ENCODE measurements at regions not wholly inside any gene's neighbourhood (a gene's known extent, or its start where the extent isn't known, plus 50 kb on each side); places are given as distances from the start of the nearest gene placed in this dataset.

- Histone ChIP-seq H3K27me3 (ENCODE audit: control insufficient read depth in 2 of 2, insufficient read depth in 2 of 2, low read length in 2 of 2) (no peaks in the 10 kb centered on the region), H3K27ac (ENCODE audit: insufficient read depth, low read depth, low read length) (no peak overlapping the region), H3K4me2 (ENCODE audit: insufficient read depth, low read length) (no peak overlapping the region), H3K79me2 (ENCODE audit: control insufficient read depth, insufficient read depth, low read length) (no peaks in the 10 kb centered on the region), H3K4me3 (replicated peaks in 1 of 3; ENCODE audit: insufficient read depth in 1 of 3, low read depth in 1 of 3, low read length in 3 of 3) (no peak overlapping the region), H4K20me1 (replicated peaks; ENCODE audit: control insufficient read depth, extremely low read depth, insufficient read depth, low read length) (no peaks in the 10 kb centered on the region), H3K9ac (replicated peaks; ENCODE audit: extremely low read depth, insufficient read depth, low read length) (no peak overlapping the region), H3K9me1 (replicated peaks; ENCODE audit: control insufficient read depth, extremely low read depth, insufficient read depth, low read length) (no peaks in the 10 kb centered on the region), H3K9me3 (replicated peaks; ENCODE audit: control insufficient read depth, insufficient read depth, low read length) (peaks cover 3% of the 10 kb centered on the region), H2AFZ (ENCODE audit: low read depth, low read length) (no peak overlapping the region), H3K36me3 (ENCODE audit: control insufficient read depth in 2 of 2, extremely low read depth in 1 of 2, insufficient read depth in 2 of 2, low read length in 2 of 2) (no peaks in the 10 kb centered on the region), H3K4me1 (ENCODE audit: control insufficient read depth, extremely low read depth, insufficient read depth, low read length) (no peaks in the 10 kb centered on the region)
- dilution Hi-C loops (cut with MboI; ENCODE audit: extremely low pct_ligation_motif_present, low sequenced_read_pairs) = no loop called here
- ChIA-PET CTCF (no interaction called here), POLR2A (no interaction called here)
- FAIRE-seq = no peak
- DNase-seq (ENCODE audit: low read depth, low spot score) = no peak
- intact Hi-C loops (cut with micrococcal nuclease) = no loop called here
- TF ChIP-seq FOS (IDR thresholded peaks at IDR 0.05; ENCODE audit: borderline replicate concordance, insufficient read depth, low read length) (no peak), MYC (IDR thresholded peaks at IDR 0.05; ENCODE audit: low read depth, low read length) (no peak), MAX (IDR thresholded peaks at IDR 0.05; ENCODE audit: insufficient read depth, insufficient read length) (no peak), JUN (IDR thresholded peaks at IDR 0.05; ENCODE audit: borderline replicate concordance, insufficient read depth, insufficient read length, low read depth) (no peak), GATA2 (IDR thresholded peaks at IDR 0.05; ENCODE audit: insufficient read depth, insufficient read length, low read depth, low read length) (no peak), POLR2A (IDR thresholded peaks at IDR 0.05; ENCODE audit: low read depth, low read length) (no peak), CTCF (IDR thresholded peaks at IDR 0.05; ENCODE audit: extremely low read depth in 1 of 2, insufficient read depth in 1 of 2, low read depth in 1 of 2, low read length in 2 of 2) (no peak), POLR2AphosphoS5 (IDR thresholded peaks at IDR 0.05; ENCODE audit: insufficient read depth, low read depth, low read length) (no peak)
- no TSS peak for BruUV-seq (replicated peaks)
Observed at GRCh38 chr4:176953021-176953420, 160.3 kb upstream of the VEGFC start.
